ENCODE measurements at regions not wholly inside any gene's neighbourhood (a gene's known extent, or its start where the extent isn't known, plus 50 kb on each side); places are given as distances from the start of the nearest gene placed in this dataset.
"Not testable (repeated sequence)": the region's sequence is repeated elsewhere in the genome, so short reads cannot be mapped to it uniquely, and the experiment has no call there.

DNA sequence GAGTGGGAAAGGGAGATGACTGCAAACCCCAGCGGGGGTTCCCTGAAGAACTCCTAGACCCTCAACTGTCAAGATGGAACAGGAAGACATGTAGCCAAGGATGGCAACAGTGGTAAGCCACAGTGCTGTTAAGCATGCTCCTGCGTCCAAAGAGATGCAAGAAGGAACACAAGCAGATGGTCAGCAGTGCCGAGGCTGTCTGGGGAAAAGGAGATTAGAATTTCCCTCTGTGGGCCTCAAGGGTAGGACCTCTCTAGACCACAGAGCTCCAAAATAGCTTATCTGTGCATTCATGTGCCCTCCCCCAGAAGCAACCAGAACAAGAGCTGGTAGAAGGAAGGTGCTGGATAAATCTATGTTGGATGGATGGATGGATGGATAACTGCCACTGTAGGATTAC is 82.0 kb upstream of the CPEB2 start:
- Histone ChIP-seq H3K4me1 (ENCODE audit: insufficient read depth) (no peaks in the 10 kb centered on the region), H3K36me3 (ENCODE audit: insufficient read depth) (no peaks in the 10 kb centered on the region), H3K79me2 (replicated peaks; ENCODE audit: insufficient read depth) (no peaks in the 10 kb centered on the region), H2AFZ (no peak overlapping the region), H3F3A (replicated peaks; ENCODE audit: low read depth) (no peaks in the 10 kb centered on the region), H3K27me3 (ENCODE audit: insufficient read depth) (no peaks in the 10 kb centered on the region), H3K9me2 (ENCODE audit: insufficient read depth) (no peaks in the 10 kb centered on the region), H3K4me3 (no peak overlapping the region), H4K20me1 (replicated peaks; ENCODE audit: insufficient read depth) (no peaks in the 10 kb centered on the region), H3K4me2 (no peak overlapping the region), H3K27ac (ENCODE audit: low read depth) (no peak overlapping the region)
- no peaks in the 10 kb centered on the region for H3K36me3 Mint-ChIP-seq (ENCODE audit: low read depth)
- no peaks in the 10 kb centered on the region for H3K4me1 Mint-ChIP-seq
- peaks cover 3% of the 10 kb centered on the region for H3K27me3 Mint-ChIP-seq (ENCODE audit: insufficient read depth, low read depth, poor library complexity)
- no peak overlapping the region for H3K4me3 Mint-ChIP-seq
- TF ChIP-seq STAT1 (IDR thresholded peaks at IDR 0.05; ENCODE audit: unreplicated experiment) (no peak), ZNF114 (CRISPR knock-in tag; IDR thresholded peaks at IDR 0.05) (no peak)
- H3K9me3 Mint-ChIP-seq: no peaks in the 10 kb centered on the region
- DNase-seq (ENCODE audit: low spot score) (no peak), ATAC-seq (no peak)
- H3K27ac Mint-ChIP-seq: no peak overlapping the region

DNA sequence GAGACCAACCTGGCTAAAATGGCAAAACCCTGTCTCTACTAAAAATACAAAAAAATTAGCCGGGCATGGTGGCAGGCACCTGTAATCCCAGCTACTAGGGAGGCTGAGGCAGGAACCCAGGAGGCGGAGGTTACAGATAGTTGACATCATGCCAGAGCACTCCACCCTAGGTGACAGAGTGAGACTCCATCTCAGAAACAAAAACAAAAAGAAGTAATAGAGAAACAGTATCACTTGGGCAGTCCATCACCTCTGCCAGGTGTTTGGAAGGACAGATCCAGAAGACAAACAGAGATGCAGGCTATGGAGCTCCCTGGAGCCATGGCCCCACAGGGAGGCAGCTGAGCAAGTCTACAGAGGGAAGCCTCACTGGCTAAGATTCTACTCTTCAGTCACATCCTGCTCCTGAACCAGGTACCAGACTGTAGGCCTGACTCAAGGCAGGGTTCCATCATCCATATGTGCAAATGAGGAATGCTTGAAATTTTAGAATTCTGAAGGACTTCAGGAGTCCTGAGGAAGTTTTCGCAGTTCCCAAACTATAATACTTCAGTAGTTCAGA is 81.4 kb upstream of the CPEB2 start:
- H3K9me3 Mint-ChIP-seq: no peaks in the 10 kb centered on the region
- H3F3A ChIP-seq (replicated peaks; ENCODE audit: low read depth): no peaks in the 10 kb centered on the region
- no peak overlapping the region for H3K4me2 ChIP-seq
- no peaks in the 10 kb centered on the region for H3K36me3 ChIP-seq (ENCODE audit: insufficient read depth)
- TF ChIP-seq JUNB (IDR thresholded peaks at IDR 0.05; ENCODE audit: unreplicated experiment): no peak
- TF ChIP-seq, protein P1, sequence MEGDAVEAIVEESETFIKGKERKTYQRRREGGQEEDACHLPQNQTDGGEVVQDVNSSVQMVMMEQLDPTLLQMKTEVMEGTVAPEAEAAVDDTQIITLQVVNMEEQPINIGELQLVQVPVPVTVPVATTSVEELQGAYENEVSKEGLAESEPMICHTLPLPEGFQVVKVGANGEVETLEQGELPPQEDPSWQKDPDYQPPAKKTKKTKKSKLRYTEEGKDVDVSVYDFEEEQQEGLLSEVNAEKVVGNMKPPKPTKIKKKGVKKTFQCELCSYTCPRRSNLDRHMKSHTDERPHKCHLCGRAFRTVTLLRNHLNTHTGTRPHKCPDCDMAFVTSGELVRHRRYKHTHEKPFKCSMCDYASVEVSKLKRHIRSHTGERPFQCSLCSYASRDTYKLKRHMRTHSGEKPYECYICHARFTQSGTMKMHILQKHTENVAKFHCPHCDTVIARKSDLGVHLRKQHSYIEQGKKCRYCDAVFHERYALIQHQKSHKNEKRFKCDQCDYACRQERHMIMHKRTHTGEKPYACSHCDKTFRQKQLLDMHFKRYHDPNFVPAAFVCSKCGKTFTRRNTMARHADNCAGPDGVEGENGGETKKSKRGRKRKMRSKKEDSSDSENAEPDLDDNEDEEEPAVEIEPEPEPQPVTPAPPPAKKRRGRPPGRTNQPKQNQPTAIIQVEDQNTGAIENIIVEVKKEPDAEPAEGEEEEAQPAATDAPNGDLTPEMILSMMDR (conservative IDR thresholded peaks at IDR 0.05; ENCODE audit: low read depth in 2 of 2): no peak
- TF ChIP-seq EZH2 (IDR thresholded peaks at IDR 0.05; ENCODE audit: low read depth, unreplicated experiment): no peak
- TF ChIP-seq POLR2AphosphoS5 (IDR thresholded peaks at IDR 0.05; ENCODE audit: low read depth): no peak
- no peak for TF ChIP-seq STAT1 (IDR thresholded peaks at IDR 0.05; ENCODE audit: unreplicated experiment)
- TF ChIP-seq ZNF114 (CRISPR knock-in tag; IDR thresholded peaks at IDR 0.05): no peak
- TF ChIP-seq CREB1 (CRISPR knock-in tag; IDR thresholded peaks at IDR 0.05; ENCODE audit: low read depth): no peak
- no peak for TF ChIP-seq ZNF331 (CRISPR knock-in tag; IDR thresholded peaks at IDR 0.05; ENCODE audit: low read depth)
- TF ChIP-seq NANOG (IDR thresholded peaks at IDR 0.05; ENCODE audit: borderline replicate concordance): no peak
- TF ChIP-seq, protein P2, sequence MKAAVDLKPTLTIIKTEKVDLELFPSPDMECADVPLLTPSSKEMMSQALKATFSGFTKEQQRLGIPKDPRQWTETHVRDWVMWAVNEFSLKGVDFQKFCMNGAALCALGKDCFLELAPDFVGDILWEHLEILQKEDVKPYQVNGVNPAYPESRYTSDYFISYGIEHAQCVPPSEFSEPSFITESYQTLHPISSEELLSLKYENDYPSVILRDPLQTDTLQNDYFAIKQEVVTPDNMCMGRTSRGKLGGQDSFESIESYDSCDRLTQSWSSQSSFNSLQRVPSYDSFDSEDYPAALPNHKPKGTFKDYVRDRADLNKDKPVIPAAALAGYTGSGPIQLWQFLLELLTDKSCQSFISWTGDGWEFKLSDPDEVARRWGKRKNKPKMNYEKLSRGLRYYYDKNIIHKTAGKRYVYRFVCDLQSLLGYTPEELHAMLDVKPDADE (IDR thresholded peaks at IDR 0.05): no peak
- H2AFZ ChIP-seq: no peak overlapping the region
- no peaks in the 10 kb centered on the region for H4K20me1 ChIP-seq (replicated peaks; ENCODE audit: insufficient read depth)
- peaks cover 3% of the 10 kb centered on the region for H3K27me3 Mint-ChIP-seq (ENCODE audit: insufficient read depth, low read depth, poor library complexity)
- no peak overlapping the region for H3K4me3 ChIP-seq
- DNase-seq (ENCODE audit: low spot score) (no peak), ATAC-seq (no peak)
- H3K4me1 Mint-ChIP-seq: no peaks in the 10 kb centered on the region
- H3K27ac ChIP-seq (ENCODE audit: low read depth): no peak overlapping the region
- no peaks in the 10 kb centered on the region for H3K4me1 ChIP-seq (ENCODE audit: insufficient read depth)
- no peak overlapping the region for H3K4me3 Mint-ChIP-seq
- H3K9me2 ChIP-seq (ENCODE audit: insufficient read depth): no peaks in the 10 kb centered on the region
- no peak overlapping the region for H3K27ac Mint-ChIP-seq
- no peaks in the 10 kb centered on the region for H3K79me2 ChIP-seq (replicated peaks; ENCODE audit: insufficient read depth)
- H3K27me3 ChIP-seq (ENCODE audit: insufficient read depth): no peaks in the 10 kb centered on the region
- H3K36me3 Mint-ChIP-seq (ENCODE audit: low read depth): no peaks in the 10 kb centered on the region

DNA sequence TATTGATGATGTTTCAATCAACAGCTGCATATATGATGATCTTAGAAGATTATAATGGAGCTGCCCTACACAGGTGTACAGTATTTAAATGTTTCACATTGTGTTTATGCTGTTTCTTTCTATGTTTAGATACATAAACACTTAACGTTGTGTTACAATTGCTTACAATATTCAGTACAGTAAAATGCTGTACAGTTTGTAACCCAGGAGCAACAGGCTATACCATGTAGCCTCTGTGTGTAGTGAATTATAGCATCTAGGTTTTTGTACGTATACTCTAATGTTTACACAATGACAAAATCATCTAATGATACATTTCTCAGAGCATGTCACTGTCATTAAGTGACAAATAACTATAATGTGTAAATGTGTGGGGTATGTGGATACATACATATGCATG is 80.5 kb upstream of the CPEB2 start:
- H3K4me1 ChIP-seq (ENCODE audit: insufficient read depth); H3F3A ChIP-seq (replicated peaks; ENCODE audit: low read depth); H3K36me3 ChIP-seq (ENCODE audit: insufficient read depth); H4K20me1 ChIP-seq (replicated peaks; ENCODE audit: insufficient read depth); H3K36me3 Mint-ChIP-seq (ENCODE audit: low read depth); H3K27ac ChIP-seq (ENCODE audit: low read depth); ATAC-seq; H3K4me3 Mint-ChIP-seq; H3K9me3 Mint-ChIP-seq; H3K9me2 ChIP-seq (ENCODE audit: insufficient read depth); H3K27me3 ChIP-seq (ENCODE audit: insufficient read depth); H3K4me3 ChIP-seq; H3K4me2 ChIP-seq; H3K4me1 Mint-ChIP-seq; DNase-seq (ENCODE audit: low spot score); H2AFZ ChIP-seq; H3K27me3 Mint-ChIP-seq (ENCODE audit: insufficient read depth, low read depth, poor library complexity); H3K79me2 ChIP-seq (replicated peaks; ENCODE audit: insufficient read depth); H3K27ac Mint-ChIP-seq: not testable (repeated sequence)

Data from GM23338 (cell line).